IMR-90 (cell line): ENCODE measurements at regions not wholly inside any gene's neighbourhood (a gene's known extent, or its start where the extent isn't known, plus 50 kb on each side); places are given as distances from the start of the nearest gene placed in this dataset.

Source experiments
- ATAC-seq: fragments of 200-7000 bp; cut with Tn5 transposase; 2 replicates; pipeline ENCODE4 v1.9.1; 2020; ENCODE audit warnings: low read depth, mild to moderate bottlenecking, moderate library complexity
- BruUV-seq: library from RNA; stranded (reverse); fragments of 400-500 nt; replicated peaks from 2 replicates; lab custom pipeline; 2021; lab: Mats Ljungman, UMichigan
- CTCF ChIA-PET: fragments of 300-600 bp; formaldehyde crosslinking; extraction: SDS; loops from one replicate; lab custom pipeline; 2021; ENCODE audit warnings: antibody characterized with exemption; lab: Yijun Ruan, JAX
- POLR2A ChIA-PET: fragments of 300-600 bp; sonication (Branson Sonifier 250); formaldehyde crosslinking; loops from one replicate; lab custom pipeline; 2022; ENCODE audit warnings: antibody characterized with exemption; ENCODE audit not compliant: unreplicated experiment; lab: Charles Lee
- DNase-seq: peaks from one replicate; pipeline ENCODE4 v3.0.0; 2013
- H2AFZ ChIP-seq: replicated peaks from 2 replicates; pipeline ENCODE3; 2013; ENCODE audit warnings: low read length, mild to moderate bottlenecking; ENCODE audit not compliant: poor library complexity
- H2AK5ac ChIP-seq: 2 replicates; pipeline ENCODE4 v1.6.1; 2013; ENCODE audit warnings: low read depth, low read length, inconsistent platforms
- H2AK9ac ChIP-seq: replicated peaks from 2 replicates; pipeline ENCODE3; 2013; ENCODE audit warnings: mild to moderate bottlenecking, low read depth, low read length, moderate library complexity; ENCODE audit not compliant: poor library complexity
- H2BK120ac ChIP-seq: 2 replicates; pipeline ENCODE4 v1.6.1; 2013; ENCODE audit warnings: low read depth, low read length, inconsistent platforms
- H2BK15ac ChIP-seq: 3 replicates; pipeline ENCODE4 v1.6.1; 2013; ENCODE audit warnings: low read depth, low read length, inconsistent platforms
- H2BK20ac ChIP-seq: 2 replicates; pipeline ENCODE4 v1.6.1; 2013; ENCODE audit warnings: low read depth, mild to moderate bottlenecking, inconsistent platforms, low read length, moderate library complexity
- H2BK5ac ChIP-seq: 2 replicates; pipeline ENCODE4 v1.6.1; 2013; ENCODE audit warnings: mild to moderate bottlenecking, low read depth, low read length, inconsistent platforms; ENCODE audit not compliant: poor library complexity, severe bottlenecking
- H3K14ac ChIP-seq: replicated peaks from 2 replicates; pipeline ENCODE4 v1.6.1; 2013; ENCODE audit warnings: low read depth, low read length, inconsistent platforms
- H3K18ac ChIP-seq: 2 replicates; pipeline ENCODE4 v1.6.1; 2013; ENCODE audit warnings: low read depth, low read length, control low read depth
- H3K23ac ChIP-seq: 2 replicates; pipeline ENCODE4 v1.6.1; 2013; ENCODE audit warnings: low read depth, low read length, inconsistent platforms
- H3K27ac ChIP-seq: 2 replicates; pipeline ENCODE4 v1.5.1; 2013; ENCODE audit warnings: mild to moderate bottlenecking, control low read depth, low read length; ENCODE audit not compliant: insufficient read depth
- H3K27me3 ChIP-seq: 2 replicates; pipeline ENCODE4 v1.6.1; 2013; ENCODE audit warnings: low read length; ENCODE audit not compliant: control insufficient read depth, insufficient read depth
- H3K36me3 ChIP-seq: 2 replicates; pipeline ENCODE4 v1.6.1; 2013; ENCODE audit warnings: low read length, mixed read lengths; ENCODE audit not compliant: control insufficient read depth, insufficient read depth
- H3K4ac ChIP-seq: 2 replicates; pipeline ENCODE4 v1.6.1; 2013; ENCODE audit warnings: low read depth, low read length, inconsistent platforms
- H3K4me1 ChIP-seq: 2 replicates; pipeline ENCODE4 v1.6.1; 2013; ENCODE audit warnings: low read length, mixed read lengths; ENCODE audit not compliant: control insufficient read depth, insufficient read depth
- H3K4me2 ChIP-seq: 2 replicates; pipeline ENCODE4 v1.6.1; 2013; ENCODE audit warnings: low read depth, mild to moderate bottlenecking, control low read depth, low read length, moderate library complexity
- H3K4me3 ChIP-seq: 2 replicates; pipeline ENCODE4 v1.5.1; 2013; ENCODE audit warnings: low read depth, mild to moderate bottlenecking, control low read depth, low read length, moderate library complexity; ENCODE audit not compliant: insufficient read depth
- H3K56ac ChIP-seq: 2 replicates; pipeline ENCODE4 v1.6.1; 2013; ENCODE audit warnings: low read length, inconsistent platforms; ENCODE audit not compliant: insufficient read depth; ENCODE audit errors: extremely low read depth
- H3K79me1 ChIP-seq, 2 experiments: 2 replicates each; pipeline ENCODE4 v1.6.1; 2013; ENCODE audit warnings: low read length in 2 of 2, inconsistent platforms in 1 of 2, low read depth in 1 of 2
- H3K9ac ChIP-seq: 2 replicates; pipeline ENCODE4 v1.6.1; 2013; ENCODE audit warnings: low read depth, low read length, control low read depth
- H3K9me1 ChIP-seq: 2 replicates; pipeline ENCODE4 v1.6.1; 2013; ENCODE audit warnings: low read length, inconsistent platforms; ENCODE audit not compliant: insufficient read depth
- H3K9me3 ChIP-seq: 2 replicates; pipeline ENCODE4 v1.6.1; 2013; ENCODE audit warnings: low read length; ENCODE audit not compliant: control insufficient read depth, insufficient read depth
- H4K20me1 ChIP-seq: 2 replicates; pipeline ENCODE4 v1.6.1; 2013; ENCODE audit warnings: low read length, inconsistent platforms; ENCODE audit not compliant: insufficient read depth
- H4K5ac ChIP-seq: 2 replicates; pipeline ENCODE4 v1.6.1; 2013; ENCODE audit warnings: mild to moderate bottlenecking, low read depth, low read length, control low read depth
- H4K8ac ChIP-seq, 2 experiments: 2 replicates each; pipeline ENCODE4 v1.6.1; 2013; ENCODE audit warnings: low read depth in 2 of 2, low read length in 2 of 2, control low read depth in 1 of 2, inconsistent platforms in 1 of 2
- H4K91ac ChIP-seq: 2 replicates; pipeline ENCODE4 v1.6.1; 2013; ENCODE audit warnings: low read depth, low read length, inconsistent platforms; ENCODE audit not compliant: insufficient read depth
- BHLHE40 ChIP-seq: fragments of 150-350 bp; IDR thresholded peaks from 2 replicates; pipeline ENCODE4 v1.6.1; 2016; ENCODE audit warnings: mild to moderate bottlenecking, low read depth, low read length
- FOS ChIP-seq: fragments of 150-350 bp; IDR thresholded peaks from 2 replicates; pipeline ENCODE4 v1.6.1; 2016; ENCODE audit warnings: low read depth, low read length
- MAFK ChIP-seq: IDR thresholded peaks from 2 replicates; pipeline ENCODE4 v1.6.1; 2012; ENCODE audit warnings: low read depth, low read length, improper control_type of control experiment
- MXI1 ChIP-seq: IDR thresholded peaks from 2 replicates; pipeline ENCODE4 v1.6.1; 2012; ENCODE audit warnings: low read depth, mild to moderate bottlenecking, low read length, moderate library complexity, borderline replicate concordance
- SMC3 ChIP-seq: fragments of 150-350 bp; IDR thresholded peaks from 2 replicates; pipeline ENCODE4 v1.6.1; 2016; ENCODE audit warnings: low read depth, mild to moderate bottlenecking, antibody characterized with exemption, low read length, moderate library complexity
- WGBS, 2 experiments: methylation state at CpG; one replicate each; pipeline versions ENCODE4 v1.1.5 to v1.1.7; 2013; ENCODE audit warnings: missing lambda C conversion rate in 2 of 2; ENCODE audit not compliant: insufficient read length in 1 of 2; ENCODE audit errors: extremely low coverage in 2 of 2; 5-methylcytosine and 5-hydroxymethylcytosine counted together
- dilution Hi-C: fragments of 300-500 bp; cut with HindIII; formaldehyde crosslinking; loops from one replicate; pipeline ENCODE4 v1.14.3; 2018; ENCODE audit warnings: low sequenced_read_pairs; ENCODE audit not compliant: unreplicated experiment
- in situ Hi-C: fragments of 300-500 bp; cut with MboI; formaldehyde crosslinking; loops from 3 replicates; pipeline ENCODE4 v1.14.3; 2019; ENCODE audit warnings: low sequenced_read_pairs, inconsistent platforms, mixed read lengths
- intact Hi-C: fragments of 100-400 bp; cut with micrococcal nuclease; formaldehyde crosslinking; loops from 2 replicates; pipeline ENCODE4 v1.10.0; 2022

GRCh38 chr6:56724455-56724854 is 81.8 kb upstream of the DST start:
- Histone ChIP-seq H4K8ac (peak overlapping the region in 1 of 2 experiments; percentile 38; a peak in 2 of 4 replicates), H4K91ac (no peak overlapping the region), H3K79me1 (peaks cover 18 to 58% of the 10 kb centered on the region in 2 experiments), H2AK5ac (0 out of 2 replicates have a peak overlapping the region, but pooled peaks have one; percentile 2), H3K9ac (no peak overlapping the region), H3K4ac (peak overlapping the region; percentile 31; the same call in 1 of the 2 replicates), H2BK15ac (no peak overlapping the region), H4K5ac (no peak overlapping the region), H3K9me3 (no peaks in the 10 kb centered on the region), H3K23ac (peak overlapping the region; percentile 19; the same call in 1 of the 2 replicates), H3K27ac (no peak overlapping the region), H2AK9ac (no peak overlapping the region), H3K14ac (peak overlapping the region; percentile 42; the same call in 1 of the 2 replicates), H2BK120ac (peak overlapping the region; percentile 6; the same call in 1 of the 2 replicates), H4K20me1 (peaks cover 10% of the 10 kb centered on the region; the same call in 1 of the 2 replicates), H2AFZ (no peak overlapping the region), H3K4me2 (no peak overlapping the region; the same call in 1 of the 2 replicates), H2BK5ac (peak overlapping the region; percentile 61), H3K4me1 (peaks cover 8% of the 10 kb centered on the region), H3K4me3 (no peak overlapping the region), H3K56ac (no peak overlapping the region), H3K18ac (no peak overlapping the region), H3K36me3 (no peaks in the 10 kb centered on the region), H3K27me3 (no peaks in the 10 kb centered on the region), H2BK20ac (no peak overlapping the region), H3K9me1 (peaks cover 13% of the 10 kb centered on the region)
- dilution Hi-C loops: no loop called here
- no CpG with 5 or more reads among the region's 2 CpGs for WGBS, 2 experiments
- TF ChIP-seq MXI1: 0 out of 2 replicates have a peak, but pooled peaks have one; percentile 19
- no peak for TF ChIP-seq SMC3
- TF ChIP-seq MAFK: no peak
- TF ChIP-seq BHLHE40: peak; percentile 36; the same call in 1 of the 2 replicates
- 0 out of 2 replicates have a peak, but pooled peaks have one; percentile 4 for TF ChIP-seq FOS
- CTCF ChIA-PET: interaction anchor here (1.0 kb wide), 1 partner anchor 571 kb away, joined by 3 read pairs; no protein-coding TSS in a partner anchor
- no TSS peak for BruUV-seq
- peak; percentile 76 for DNase-seq
- in situ Hi-C loops: no loop called here
- ATAC-seq: peak; percentile 67
- POLR2A ChIA-PET: no interaction called here
- intact Hi-C loops: no loop called here
